Keratinocyte (primary cell): ENCODE measurements at regions not wholly inside any gene's neighbourhood (a gene's known extent, or its start where the extent isn't known, plus 50 kb on each side); places are given as distances from the start of the nearest gene placed in this dataset.

Source experiments
- DNase-seq: peaks from one replicate; pipeline ENCODE4 v3.0.0-alpha.2; 2011; ENCODE audit warnings: low read depth, missing footprints, low spot score
- FAIRE-seq: peaks from 2 replicates; lab custom pipeline; 2011; peaks lifted over from hg19 to GRCh38; lab: Jason Lieb, UNC
- H2AFZ ChIP-seq: 2 replicates; pipeline ENCODE4 v1.6.0; 2012; ENCODE audit warnings: low read length, control low read depth, inconsistent platforms; ENCODE audit not compliant: control insufficient read depth
- H3K27ac ChIP-seq: 2 replicates; pipeline ENCODE4 v1.5.1; 2011; ENCODE audit warnings: low read length; ENCODE audit not compliant: control insufficient read depth, insufficient read depth
- H3K27me3 ChIP-seq: 3 replicates; pipeline ENCODE4 v1.6.0; 2011; ENCODE audit warnings: low read length; ENCODE audit not compliant: control insufficient read depth, insufficient read depth; ENCODE audit errors: extremely low read depth
- H3K36me3 ChIP-seq, 2 experiments: 2 replicates in 1 of 2; 3 replicates in 1 of 2; pipeline ENCODE4 v1.5.1; 2011; ENCODE audit warnings: low read length in 2 of 2, mild to moderate bottlenecking in 1 of 2; ENCODE audit not compliant: control insufficient read depth in 2 of 2, insufficient read depth in 2 of 2; ENCODE audit errors: extremely low read depth in 1 of 2
- H3K4me1 ChIP-seq: 3 replicates; pipeline ENCODE4 v1.5.1; 2011; ENCODE audit warnings: low read length; ENCODE audit not compliant: control insufficient read depth, insufficient read depth; ENCODE audit errors: extremely low read depth
- H3K4me2 ChIP-seq: 3 replicates; pipeline ENCODE4 v1.6.0; 2011; ENCODE audit warnings: low read depth, low read length; ENCODE audit not compliant: control insufficient read depth, insufficient read depth; ENCODE audit errors: extremely low read depth
- H3K4me3 ChIP-seq, 3 experiments: fragments of 200-600 bp in 1 of 3; sonication (generic) in 1 of 3; 2 replicates in 2 of 3; 3 replicates in 1 of 3; pipeline ENCODE4 v1.5.1; 2011 to 2016; ENCODE audit warnings: low read length in 3 of 3, mild to moderate bottlenecking in 3 of 3, control low read depth in 2 of 3, inconsistent platforms in 1 of 3, low read depth in 1 of 3, mixed read lengths in 1 of 3, mixed run types in 1 of 3, moderate library complexity in 1 of 3; ENCODE audit not compliant: control insufficient read depth in 2 of 3, insufficient read depth in 2 of 3; ENCODE audit errors: extremely low read depth in 1 of 3
- H3K79me2 ChIP-seq: 2 replicates; pipeline ENCODE4 v1.6.0; 2012; ENCODE audit warnings: low read length; ENCODE audit not compliant: control insufficient read depth, insufficient read depth
- H3K9ac ChIP-seq: 3 replicates; pipeline ENCODE4 v1.6.0; 2011; ENCODE audit warnings: low read length; ENCODE audit not compliant: control insufficient read depth, insufficient read depth; ENCODE audit errors: extremely low read depth
- H3K9me1 ChIP-seq: 3 replicates; pipeline ENCODE4 v1.6.0; 2011; ENCODE audit warnings: low read length; ENCODE audit not compliant: control insufficient read depth, insufficient read depth; ENCODE audit errors: extremely low read depth
- H3K9me3 ChIP-seq: 2 replicates; pipeline ENCODE4 v1.5.1; 2012; ENCODE audit warnings: low read depth, low read length; ENCODE audit not compliant: control insufficient read depth
- H4K20me1 ChIP-seq: 3 replicates; pipeline ENCODE4 v1.6.0; 2011; ENCODE audit warnings: low read length; ENCODE audit not compliant: control insufficient read depth, insufficient read depth; ENCODE audit errors: extremely low read depth
- CTCF ChIP-seq, 3 experiments: IDR thresholded peaks in 1 of 3; conservative IDR thresholded peaks in 1 of 3; optimal IDR thresholded peaks in 1 of 3; 2 replicates in 2 of 3; 3 replicates in 1 of 3; pipeline versions ENCODE3 to v1.5.1; 2011; ENCODE audit warnings: low read length in 3 of 3, mild to moderate bottlenecking in 3 of 3, moderate library complexity in 2 of 3, control low read depth in 1 of 3, inconsistent platforms in 1 of 3; ENCODE audit not compliant: insufficient read depth in 2 of 3; ENCODE audit errors: extremely low read depth in 1 of 3
- EZH2 ChIP-seq: IDR thresholded peaks from one replicate; pipeline ENCODE4 v1.6.1; 2012; ENCODE audit warnings: inconsistent platforms, mild to moderate bottlenecking, low read length, moderate library complexity
- dilution Hi-C: fragments of 300-500 bp; cut with MboI; formaldehyde crosslinking; loops from one replicate; pipeline ENCODE4 v1.7.0; 2020; ENCODE audit warnings: low sequenced_read_pairs; ENCODE audit not compliant: extremely low pct_ligation_motif_present

GRCh38 chr3:152037953-152038352, 164.5 kb downstream of the SUCNR1 start:
- no peak overlapping the region for H3K4me2 ChIP-seq
- FAIRE-seq: no peak

GRCh38 chr3:152038490-152038889, 165.0 kb downstream of the SUCNR1 start:
- Histone ChIP-seq H3K36me3 (no peaks in the 10 kb centered on the region), H2AFZ (no peak overlapping the region), H3K27me3 (no peaks in the 10 kb centered on the region), H3K79me2 (no peaks in the 10 kb centered on the region), H3K4me2 (no peak overlapping the region), H3K27ac (no peak overlapping the region), H4K20me1 (no peaks in the 10 kb centered on the region), H3K4me1 (no peaks in the 10 kb centered on the region), H3K9ac (no peak overlapping the region), H3K9me3 (no peaks in the 10 kb centered on the region), H3K4me3 (no peak overlapping the region), H3K9me1 (no peaks in the 10 kb centered on the region)
- dilution Hi-C loops: no loop called here
- TF ChIP-seq CTCF (optimal IDR thresholded peaks at IDR 0.05 in 1 of 3, IDR thresholded peaks at IDR 0.05 in 1 of 3, conservative IDR thresholded peaks at IDR 0.05 in 1 of 3; ENCODE audit: extremely low read depth in 1 of 3, insufficient read depth in 2 of 3, low read length in 3 of 3) (no peak), EZH2 (no peak)
- DNase-seq (no peak), FAIRE-seq (no peak)

More at GRCh38 chr3:152037953-152038352, 164.5 kb downstream of the SUCNR1 start:
- TF ChIP-seq CTCF (optimal IDR thresholded peaks at IDR 0.05 in 1 of 3, IDR thresholded peaks at IDR 0.05 in 1 of 3, conservative IDR thresholded peaks at IDR 0.05 in 1 of 3; ENCODE audit: extremely low read depth in 1 of 3, insufficient read depth in 2 of 3, low read length in 3 of 3): no peak
- TF ChIP-seq EZH2: no peak
- H3K9ac ChIP-seq: no peak overlapping the region
- no peak overlapping the region for H3K4me3 ChIP-seq
- no peaks in the 10 kb centered on the region for H3K27me3 ChIP-seq
- no peak overlapping the region for H2AFZ ChIP-seq
- H3K9me1 ChIP-seq: no peaks in the 10 kb centered on the region
- no peaks in the 10 kb centered on the region for H3K9me3 ChIP-seq
- H3K79me2 ChIP-seq: no peaks in the 10 kb centered on the region
- no peaks in the 10 kb centered on the region for H3K4me1 ChIP-seq
- H3K27ac ChIP-seq: no peak overlapping the region
- dilution Hi-C loops: no loop called here
- no peaks in the 10 kb centered on the region for H4K20me1 ChIP-seq
- no peaks in the 10 kb centered on the region for H3K36me3 ChIP-seq
- DNase-seq: no peak
